Stimulated activated CD4-positive, alpha-beta T cell treated with anti-CD3 and anti-CD28 coated beads, Interleukin-2, amount 100 ng/mL, for 48 hours (primary cell): ENCODE measurements at regions not wholly inside any gene's neighbourhood (a gene's known extent, or its start where the extent isn't known, plus 50 kb on each side); places are given as distances from the start of the nearest gene placed in this dataset.

ENCODE experiments used
- DNase-seq, 2 donors: peaks; one replicate each; pipeline ENCODE4 v3.0.0-alpha.2; 2020

GRCh38 chr21:18460979-18461378 is 57.4 kb upstream of the TMPRSS15 start:
- no peak for DNase-seq

DNA sequence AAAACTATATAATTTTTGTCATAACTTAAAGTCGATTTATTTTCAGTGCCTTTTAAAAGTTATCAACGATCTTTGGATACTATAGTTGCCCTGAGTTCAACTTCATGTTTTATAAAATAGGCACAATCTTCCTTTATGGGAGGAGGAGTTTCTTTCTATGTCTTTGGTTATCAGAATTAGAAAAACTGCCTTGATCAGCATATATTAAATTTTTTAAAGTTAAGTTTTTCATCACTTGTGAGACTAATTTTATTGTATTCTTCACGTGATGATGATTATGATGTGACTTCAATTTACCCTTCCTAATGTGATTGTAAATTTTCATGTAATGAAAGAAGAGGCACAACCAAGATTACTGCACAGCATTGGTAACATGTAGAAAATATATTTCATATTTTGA is 58.2 kb upstream of the TMPRSS15 start:
- no peak for DNase-seq

GRCh38 chr21:18467715-18468114 is 64.1 kb upstream of the TMPRSS15 start:
- DNase-seq: no peak

- DNase-seq: no peak
Observed at GRCh38 chr21:18468790-18469189, 65.2 kb upstream of the TMPRSS15 start.

DNA sequence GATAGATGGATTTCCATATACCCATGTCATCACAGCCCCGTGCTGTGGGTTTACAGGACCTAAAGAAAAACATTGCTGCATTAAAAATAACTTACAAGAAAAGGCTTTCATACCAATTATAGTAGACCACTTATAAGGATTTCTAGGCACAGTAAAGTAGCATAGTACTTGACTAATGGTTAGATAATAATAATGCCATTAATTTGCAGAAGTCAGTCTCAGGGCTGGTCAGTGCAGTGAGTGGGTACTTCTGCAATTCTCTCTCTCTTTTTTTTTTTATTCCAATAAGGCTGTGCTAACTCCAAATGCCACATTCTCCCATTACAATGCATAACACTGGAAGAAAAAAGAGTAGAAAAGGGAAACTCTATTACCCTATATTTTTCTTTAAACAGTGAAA is 73.1 kb upstream of the TMPRSS15 start:
- no peak for DNase-seq

- no peak for DNase-seq
Observed at GRCh38 chr21:18477043-18477442, 73.5 kb upstream of the TMPRSS15 start.

DNA sequence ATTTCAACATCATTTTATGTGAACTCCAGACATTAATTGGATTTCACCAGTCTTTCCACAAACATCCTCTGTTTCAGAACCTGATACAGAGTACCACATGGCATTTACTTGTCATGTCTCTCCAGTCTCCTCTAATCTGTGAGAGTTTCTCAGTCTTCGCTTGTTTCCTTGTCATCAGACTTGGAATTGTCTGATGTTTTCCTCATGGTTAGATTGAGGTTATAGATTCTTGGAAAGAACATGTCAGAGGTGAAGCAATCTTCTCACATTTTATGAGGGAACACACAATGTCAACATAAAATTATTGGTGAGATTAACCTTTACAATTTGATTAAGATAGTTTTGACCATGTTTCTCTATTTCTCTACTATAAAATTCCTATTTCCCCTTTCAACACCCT is 74.9 kb upstream of the TMPRSS15 start:
- no peak for DNase-seq

GRCh38 chr21:18488252-18488651 is 84.7 kb upstream of the TMPRSS15 start:
- no peak for DNase-seq

DNA sequence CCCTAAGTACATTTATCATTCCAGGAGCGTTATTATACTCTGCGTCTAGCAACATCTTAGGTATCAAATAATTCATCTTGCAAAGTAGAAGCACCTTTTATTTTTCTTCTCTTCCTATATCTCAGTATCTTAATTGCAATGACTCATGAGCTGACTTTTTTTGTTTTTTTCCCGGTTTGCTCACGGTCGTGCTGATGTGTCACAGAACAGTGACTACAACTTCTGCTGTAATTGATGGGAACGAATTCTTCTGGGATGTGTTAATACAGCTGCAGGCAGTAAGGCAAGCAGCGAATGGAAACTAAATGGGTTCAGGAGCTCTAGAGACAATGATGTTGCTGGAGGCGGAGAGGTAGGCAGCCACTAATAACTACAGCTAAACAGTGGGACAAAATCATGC is 89.8 kb upstream of the TMPRSS15 start:
- DNase-seq: no peak

- DNase-seq: no peak
Observed at GRCh38 chr21:18495523-18495922, 91.9 kb upstream of the TMPRSS15 start.

DNA sequence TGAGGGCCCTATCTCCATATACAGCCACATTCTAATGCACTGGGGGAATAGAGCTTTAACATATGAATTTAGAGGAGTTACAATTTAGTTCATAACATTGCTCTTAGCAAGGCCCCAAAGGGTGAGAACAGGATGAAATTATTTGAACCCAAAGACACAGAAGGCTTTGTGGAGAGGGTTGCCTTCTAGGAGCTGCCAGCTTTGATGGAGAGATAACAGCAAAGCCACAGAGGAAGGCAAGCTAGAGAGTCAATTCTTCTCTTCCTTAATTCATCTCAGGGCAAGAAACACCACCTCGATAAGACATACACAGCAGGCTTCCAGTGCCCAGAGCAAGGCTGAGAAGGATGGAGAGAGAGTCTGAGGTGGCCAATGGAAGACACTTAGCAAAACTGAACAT is 94.8 kb upstream of the TMPRSS15 start:
- no peak for DNase-seq

DNA sequence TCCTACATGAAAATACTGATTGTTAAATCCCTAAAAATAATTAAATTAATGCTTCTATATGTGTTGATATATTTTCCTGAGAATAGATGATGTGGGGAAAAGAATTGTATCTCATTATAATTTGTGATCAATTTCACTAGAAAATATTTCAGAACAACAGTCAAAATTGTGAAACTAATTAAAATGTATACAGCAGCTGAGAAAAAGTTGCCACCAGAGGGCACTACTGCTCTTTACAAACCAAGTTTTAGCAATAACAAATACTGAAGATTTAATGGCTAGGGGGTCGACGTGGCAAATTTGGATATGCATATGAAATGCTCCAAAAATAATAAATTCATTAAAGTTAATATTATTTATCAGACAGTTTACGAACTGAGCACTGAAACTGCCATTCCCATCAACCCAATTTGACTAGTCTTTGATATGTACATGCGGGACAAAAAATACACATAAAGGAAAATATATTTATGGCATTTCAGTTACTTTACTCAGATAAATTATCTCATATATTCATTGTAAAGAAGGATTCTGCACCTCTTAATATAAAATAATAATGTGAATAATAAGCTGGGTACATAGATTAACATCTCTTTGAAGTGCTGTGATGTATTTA is 96.3 kb upstream of the TMPRSS15 start:
- DNase-seq: peak; percentile 27 to 38

DNA sequence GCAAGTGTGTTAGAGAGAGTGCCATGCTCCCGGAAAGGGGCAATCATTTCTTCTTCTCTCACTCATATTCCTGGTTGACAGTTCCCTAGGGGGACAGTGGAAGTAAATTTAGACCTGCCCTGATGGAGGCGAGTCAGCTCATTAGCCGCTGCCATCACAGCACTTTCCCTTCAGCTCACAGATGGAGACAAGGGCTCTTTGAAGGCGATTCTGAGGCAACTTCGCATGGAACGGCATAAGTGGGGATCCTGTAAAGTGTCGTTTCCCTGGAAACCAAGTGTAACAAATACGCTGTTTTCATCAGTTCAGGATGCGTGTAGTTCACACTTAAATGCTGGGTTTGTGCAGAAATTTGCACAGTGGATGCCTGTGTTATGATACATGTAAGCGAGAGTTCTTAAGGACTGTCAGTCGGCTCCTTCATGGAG is 114.5 kb upstream of the TMPRSS15 start:
- no peak for DNase-seq

DNA sequence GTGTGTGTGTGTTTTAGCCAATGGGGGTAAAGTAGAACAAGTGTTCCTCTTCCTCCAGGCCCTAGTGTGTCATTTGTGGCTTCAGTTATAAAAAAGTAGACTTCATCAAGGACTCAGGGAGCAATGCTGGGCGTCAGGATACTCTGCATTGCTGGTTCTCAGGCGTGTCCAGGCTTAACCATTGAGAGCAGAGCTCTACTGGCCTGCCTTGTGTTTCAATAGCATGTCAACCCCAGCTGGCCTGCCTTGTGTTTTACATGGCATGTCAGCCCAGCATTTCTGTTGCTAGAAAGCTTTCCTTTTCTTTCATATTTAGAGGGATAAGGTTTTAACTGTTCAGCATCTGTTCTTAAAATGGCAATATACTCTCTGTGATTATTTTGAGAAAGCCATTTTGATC is 117.6 kb upstream of the TMPRSS15 start:
- no peak for DNase-seq

GRCh38 chr21:18522181-18522972 is 118.8 kb upstream of the TMPRSS15 start:
- no peak for DNase-seq

GRCh38 chr21:18524097-18524880 is 120.7 kb upstream of the TMPRSS15 start:
- DNase-seq: no peak

- DNase-seq: no peak
Observed at GRCh38 chr21:18529254-18529653, 125.7 kb upstream of the TMPRSS15 start.

- DNase-seq: no peak
Observed at GRCh38 chr21:18542081-18542480, 138.5 kb upstream of the TMPRSS15 start.

- no peak for DNase-seq
Observed at GRCh38 chr21:18545908-18546307, 142.3 kb upstream of the TMPRSS15 start.

GRCh38 chr21:18547347-18547746 is 143.8 kb upstream of the TMPRSS15 start:
- DNase-seq: no peak

- no peak for DNase-seq
Observed at GRCh38 chr21:18548249-18548648, 144.7 kb upstream of the TMPRSS15 start.

GRCh38 chr21:18549214-18549905 is 145.8 kb upstream of the TMPRSS15 start:
- DNase-seq: no peak

DNA sequence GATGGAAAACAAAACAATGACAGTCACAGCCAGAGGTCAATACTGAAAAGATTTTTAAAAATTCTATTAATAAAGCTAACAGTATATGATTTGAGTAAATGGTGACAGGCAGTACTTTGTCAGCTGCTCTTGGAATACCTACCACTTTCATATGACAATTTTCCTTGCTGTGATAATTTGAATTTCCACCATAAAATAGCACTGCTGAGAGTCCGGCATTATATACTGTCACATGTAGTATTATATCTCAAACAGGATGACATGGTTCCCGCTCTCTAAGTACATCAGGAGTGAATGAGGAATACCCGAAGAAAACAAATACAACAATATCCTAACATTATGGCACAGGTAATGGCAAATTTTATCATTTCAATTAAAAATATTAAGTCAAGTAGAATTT is 146.8 kb upstream of the TMPRSS15 start:
- DNase-seq: no peak
